Naive B cell (primary cell): ENCODE measurements at regions not wholly inside any gene's neighbourhood (a gene's known extent, or its start where the extent isn't known, plus 50 kb on each side); places are given as distances from the start of the nearest gene placed in this dataset.
"Not testable (repeated sequence)": the region's sequence is repeated elsewhere in the genome, so short reads cannot be mapped to it uniquely, and the experiment has no call there.

ENCODE experiments used
- ATAC-seq, 2 donors: fragments of 150-1000 bp; cut with Tn5 transposase; 2 replicates each; pipeline ENCODE4 v1.10.0; 2021; ENCODE audit warnings: low read depth in 2 of 2, mild to moderate bottlenecking in 2 of 2, moderate library complexity in 2 of 2
- DNase-seq: peaks from one replicate; pipeline ENCODE4 v3.0.0; 2022
- H3K27ac Mint-ChIP-seq, 6 donors: one replicate each; pipeline ENCODE4 v1.8.0; 2020 to 2022; ENCODE audit warnings: mild to moderate bottlenecking in 6 of 6, mixed read lengths in 6 of 6, moderate library complexity in 5 of 6, inconsistent platforms in 2 of 6
- H3K27me3 Mint-ChIP-seq, 3 donors: one replicate each; pipeline ENCODE4 v1.8.0; 2021 to 2022; ENCODE audit warnings: mixed read lengths in 3 of 3, mild to moderate bottlenecking in 1 of 3
- H3K36me3 Mint-ChIP-seq, 2 donors: one replicate each; pipeline ENCODE4 v1.8.0; 2020 to 2022; ENCODE audit warnings: mixed read lengths in 2 of 2, inconsistent platforms in 1 of 2, mild to moderate bottlenecking in 1 of 2
- H3K4me1 Mint-ChIP-seq, 3 donors: one replicate each; pipeline ENCODE4 v1.8.0; 2020 to 2022; ENCODE audit warnings: mixed read lengths in 3 of 3, inconsistent platforms in 1 of 3, mild to moderate bottlenecking in 1 of 3, moderate library complexity in 1 of 3
- H3K4me3 Mint-ChIP-seq, 8 donors: one replicate each; pipeline ENCODE4 v1.8.0; 2020 to 2022; ENCODE audit warnings: mild to moderate bottlenecking in 8 of 8, mixed read lengths in 8 of 8, moderate library complexity in 8 of 8, inconsistent platforms in 2 of 8
- H3K9me3 Mint-ChIP-seq, 7 donors: one replicate each; pipeline ENCODE4 v1.8.0; 2020 to 2022; ENCODE audit warnings: mixed read lengths in 7 of 7, mild to moderate bottlenecking in 5 of 7, inconsistent platforms in 2 of 7, moderate library complexity in 1 of 7

GRCh38 chr4:132383571-132384199, 765.4 kb upstream of the PCDH10 start:
- no peak overlapping the region for H3K4me3 Mint-ChIP-seq
- ATAC-seq = no peak
- H3K4me1 Mint-ChIP-seq = no peaks in the 10 kb centered on the region
- H3K36me3 Mint-ChIP-seq = no peaks in the 10 kb centered on the region
- no peak for DNase-seq
- no peak overlapping the region for H3K27ac Mint-ChIP-seq
- peaks cover 0 to 7% (median 0%) of the 10 kb centered on the region in 7 donors for H3K9me3 Mint-ChIP-seq
- H3K27me3 Mint-ChIP-seq = no peaks in the 10 kb centered on the region

GRCh38 chr4:132384709-132385108, 764.4 kb upstream of the PCDH10 start:
- Mint-ChIP-seq H3K9me3 (peaks cover 0 to 3% (median 0%) of the 10 kb centered on the region in 7 donors), H3K36me3 (no peaks in the 10 kb centered on the region), H3K27me3 (no peaks in the 10 kb centered on the region), H3K4me1 (no peaks in the 10 kb centered on the region), H3K4me3 (no peak overlapping the region), H3K27ac (no peak overlapping the region)
- DNase-seq = no peak
- no peak for ATAC-seq

- H3K27me3 Mint-ChIP-seq = no peaks in the 10 kb centered on the region
- H3K27ac Mint-ChIP-seq = no peak overlapping the region
- peaks cover 0 to 3% (median 0%) of the 10 kb centered on the region in 7 donors for H3K9me3 Mint-ChIP-seq
- no peak overlapping the region for H3K4me3 Mint-ChIP-seq
- no peaks in the 10 kb centered on the region for H3K36me3 Mint-ChIP-seq
- H3K4me1 Mint-ChIP-seq = no peaks in the 10 kb centered on the region
- DNase-seq (no peak), ATAC-seq (no peak)
These were observed 763.0 kb upstream of the PCDH10 start for GRCh38 chr4:132386130-132386529.

DNA sequence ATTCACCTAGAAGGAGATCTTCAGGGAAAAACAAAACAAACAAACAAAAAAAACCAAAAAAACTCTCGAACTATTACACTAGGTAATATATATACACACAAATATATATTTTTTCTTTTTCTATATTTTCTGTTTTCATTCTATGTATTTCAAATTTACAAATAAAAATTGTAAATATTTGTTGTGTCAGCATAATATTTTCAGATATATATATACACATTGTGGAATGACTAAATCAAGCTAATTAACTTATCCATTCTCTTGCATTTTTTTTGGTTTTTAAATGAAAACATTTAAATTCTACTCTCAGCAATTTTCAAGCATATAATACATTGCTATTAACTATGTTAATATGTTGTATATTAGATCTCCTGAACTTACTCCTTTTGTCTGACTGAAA, 762.0 kb upstream of the PCDH10 start:
- H3K27me3 Mint-ChIP-seq = no peaks in the 10 kb centered on the region
- no peak overlapping the region for H3K4me3 Mint-ChIP-seq
- no peak overlapping the region for H3K27ac Mint-ChIP-seq
- no peak for DNase-seq
- no peaks in the 10 kb centered on the region for H3K36me3 Mint-ChIP-seq
- ATAC-seq = no peak
- H3K4me1 Mint-ChIP-seq = no peaks in the 10 kb centered on the region
- peaks cover 0 to 3% (median 0%) of the 10 kb centered on the region in 7 donors for H3K9me3 Mint-ChIP-seq

DNA sequence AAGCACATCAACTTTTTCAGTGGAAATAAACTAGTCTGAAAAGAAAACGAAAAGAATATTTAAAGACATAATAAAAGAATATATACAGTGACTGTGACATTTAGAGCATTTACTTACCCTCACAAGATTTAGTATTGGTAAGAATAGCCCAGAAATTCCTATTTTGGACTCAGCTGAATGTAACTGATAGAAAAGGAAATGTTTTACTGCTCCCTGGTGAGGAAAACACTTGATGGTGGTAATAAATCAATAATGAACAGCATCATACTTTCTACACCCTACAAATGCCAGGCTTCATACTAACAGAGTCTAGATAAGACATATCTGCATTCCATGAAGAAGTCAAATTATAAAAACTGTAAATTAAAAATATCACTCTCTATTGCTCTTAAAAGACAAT, 753.5 kb upstream of the PCDH10 start:
- no peak for ATAC-seq
- H3K27me3 Mint-ChIP-seq = no peaks in the 10 kb centered on the region
- no peaks in the 10 kb centered on the region for H3K36me3 Mint-ChIP-seq
- H3K4me3 Mint-ChIP-seq = no peak overlapping the region
- no peak for DNase-seq
- no peak overlapping the region for H3K27ac Mint-ChIP-seq
- peaks cover 0 to 8% (median 3%) of the 10 kb centered on the region in 7 donors for H3K9me3 Mint-ChIP-seq
- H3K4me1 Mint-ChIP-seq = no peaks in the 10 kb centered on the region

GRCh38 chr4:132396636-132397035, 752.5 kb upstream of the PCDH10 start:
- ATAC-seq = no peak
- no peak for DNase-seq
- H3K4me3 Mint-ChIP-seq = no peak overlapping the region
- H3K36me3 Mint-ChIP-seq = no peaks in the 10 kb centered on the region
- peaks cover 0 to 9% (median 3%) of the 10 kb centered on the region in 7 donors for H3K9me3 Mint-ChIP-seq
- H3K27ac Mint-ChIP-seq = no peak overlapping the region
- no peaks in the 10 kb centered on the region for H3K4me1 Mint-ChIP-seq
- H3K27me3 Mint-ChIP-seq = no peaks in the 10 kb centered on the region

GRCh38 chr4:132417220-132417619, 731.9 kb upstream of the PCDH10 start:
- no peaks in the 10 kb centered on the region for H3K27me3 Mint-ChIP-seq
- H3K9me3 Mint-ChIP-seq = peaks cover 4 to 32% (median 16%) of the 10 kb centered on the region in 7 donors
- no peaks in the 10 kb centered on the region for H3K4me1 Mint-ChIP-seq
- peaks cover 0 to 8% of the 10 kb centered on the region in 2 donors for H3K36me3 Mint-ChIP-seq
- no peak overlapping the region for H3K4me3 Mint-ChIP-seq
- ATAC-seq (no peak), DNase-seq (no peak)
- H3K27ac Mint-ChIP-seq = no peak overlapping the region

DNA sequence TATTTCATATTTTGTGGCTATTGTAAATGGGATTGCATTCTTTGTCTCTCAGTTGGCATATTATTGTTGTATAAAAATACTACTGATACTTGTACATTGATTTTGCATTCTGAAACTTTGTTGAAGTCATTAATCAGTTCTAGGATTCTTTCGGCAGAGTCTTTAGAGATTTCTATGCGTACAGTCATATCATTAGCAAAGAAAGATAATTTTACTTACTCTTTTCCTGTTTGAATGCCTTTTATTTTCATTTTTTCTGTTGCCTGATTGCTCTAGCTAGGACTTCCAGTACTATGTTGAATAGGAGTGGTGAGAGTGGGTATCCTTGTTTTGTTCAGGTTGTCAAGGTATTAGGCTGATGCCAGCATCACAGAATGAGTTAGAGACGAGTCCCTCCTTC, 722.0 kb upstream of the PCDH10 start:
- H3K27me3 Mint-ChIP-seq = no peaks in the 10 kb centered on the region
- H3K36me3 Mint-ChIP-seq = no peaks in the 10 kb centered on the region

GRCh38 chr4:132437117-132437516, 712.0 kb upstream of the PCDH10 start:
- no peak overlapping the region for H3K27ac Mint-ChIP-seq
- no peak overlapping the region for H3K4me3 Mint-ChIP-seq
- ATAC-seq = no peak
- no peaks in the 10 kb centered on the region for H3K27me3 Mint-ChIP-seq
- H3K9me3 Mint-ChIP-seq = no peaks in the 10 kb centered on the region
- H3K4me1 Mint-ChIP-seq = no peaks in the 10 kb centered on the region
- no peaks in the 10 kb centered on the region for H3K36me3 Mint-ChIP-seq
- DNase-seq = no peak

More for the DNA sequence above, 722.0 kb upstream of the PCDH10 start:
- no peak overlapping the region for H3K4me3 Mint-ChIP-seq
- H3K9me3 Mint-ChIP-seq = peaks cover 0 to 5% (median 3%) of the 10 kb centered on the region in 7 donors
- no peaks in the 10 kb centered on the region for H3K4me1 Mint-ChIP-seq
- ATAC-seq (no peak), DNase-seq (no peak)
- H3K27ac Mint-ChIP-seq = no peak overlapping the region

DNA sequence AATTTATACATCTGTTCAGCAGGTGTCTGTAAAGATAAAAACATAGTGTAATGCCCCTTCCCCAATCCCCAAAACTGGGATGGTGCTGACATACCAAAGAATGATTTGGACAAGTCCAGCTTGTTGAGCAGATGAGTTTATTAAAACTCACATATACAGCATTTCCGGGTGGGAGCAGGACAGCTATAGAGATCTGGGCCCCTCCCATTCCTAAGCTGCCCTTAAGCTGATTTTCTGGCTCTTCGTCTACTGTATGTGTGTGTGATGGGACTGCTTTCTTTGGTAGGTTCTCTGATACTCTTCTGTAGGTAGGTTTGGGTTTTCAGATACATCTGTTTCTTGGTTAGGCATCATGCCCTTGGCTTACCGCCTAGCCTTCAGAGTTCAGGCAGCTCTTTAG, 703.7 kb upstream of the PCDH10 start:
- H3K4me1 Mint-ChIP-seq = no peaks in the 10 kb centered on the region
- no peak overlapping the region for H3K27ac Mint-ChIP-seq
- peaks cover 0 to 5% of the 10 kb centered on the region in 2 donors for H3K36me3 Mint-ChIP-seq
- no peak for DNase-seq
- H3K9me3 Mint-ChIP-seq = peaks cover 3 to 24% (median 13%) of the 10 kb centered on the region in 7 donors
- no peak for ATAC-seq
- H3K4me3 Mint-ChIP-seq = no peak overlapping the region
- H3K27me3 Mint-ChIP-seq = no peaks in the 10 kb centered on the region

- H3K27me3 Mint-ChIP-seq, H3K27ac Mint-ChIP-seq, H3K4me3 Mint-ChIP-seq, DNase-seq, H3K36me3 Mint-ChIP-seq, H3K4me1 Mint-ChIP-seq, ATAC-seq: not testable (repeated sequence)
- peaks cover 0 to 16% (median 7%) of the 10 kb centered on the region in 7 donors for H3K9me3 Mint-ChIP-seq
These were observed 691.1 kb upstream of the PCDH10 start for GRCh38 chr4:132457987-132458386.

DNA sequence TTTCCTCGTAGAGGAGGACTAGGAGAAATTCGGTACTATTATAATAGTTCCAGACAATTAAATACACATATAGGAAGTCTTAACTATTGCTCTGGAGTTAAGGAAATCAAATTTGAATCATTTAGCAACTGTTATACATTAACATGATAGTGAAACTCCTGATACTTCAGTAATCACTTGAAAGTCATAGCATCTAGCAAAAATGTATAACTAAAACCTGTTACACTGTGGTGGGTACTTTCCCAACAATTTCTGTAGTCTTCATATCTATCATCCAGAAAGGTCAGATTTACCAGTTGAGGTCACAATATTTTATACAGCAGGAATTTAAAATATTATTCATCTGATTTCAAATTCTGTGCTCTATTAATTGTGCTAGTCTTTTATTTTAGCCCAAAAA, 669.6 kb upstream of the PCDH10 start:
- Mint-ChIP-seq H3K36me3 (no peaks in the 10 kb centered on the region), H3K27me3 (no peaks in the 10 kb centered on the region), H3K4me3 (no peak overlapping the region), H3K9me3 (peaks cover 0 to 4% (median 0%) of the 10 kb centered on the region in 7 donors), H3K4me1 (no peaks in the 10 kb centered on the region), H3K27ac (no peak overlapping the region)
- ATAC-seq (no peak), DNase-seq (no peak)

DNA sequence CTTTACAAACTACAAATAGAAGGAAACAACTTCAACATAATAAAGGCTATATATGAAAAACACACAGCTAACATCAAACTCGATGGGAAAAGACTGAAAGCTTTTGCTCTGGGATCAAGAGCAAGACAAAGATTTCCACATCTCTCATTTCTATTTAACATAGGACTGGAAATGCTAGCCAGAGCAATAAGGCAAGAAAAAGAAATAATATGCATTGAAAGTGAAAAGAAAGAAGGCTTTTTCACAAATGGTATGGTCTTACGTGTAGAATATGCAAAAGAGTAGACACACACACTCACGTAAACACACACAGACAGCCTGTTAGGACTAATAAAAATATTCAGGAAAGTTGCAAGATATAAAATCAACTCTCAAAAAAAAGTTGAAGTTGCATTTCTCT, 660.5 kb upstream of the PCDH10 start:
- ATAC-seq (no peak), DNase-seq (no peak)
- Mint-ChIP-seq H3K4me3 (no peak overlapping the region), H3K27ac (no peak overlapping the region), H3K27me3 (no peaks in the 10 kb centered on the region), H3K36me3 (no peaks in the 10 kb centered on the region), H3K9me3 (peaks cover 3 to 24% (median 5%) of the 10 kb centered on the region in 7 donors), H3K4me1 (no peaks in the 10 kb centered on the region)

- no peak overlapping the region for H3K27ac Mint-ChIP-seq
These were observed 655.6 kb upstream of the PCDH10 start for GRCh38 chr4:132493476-132493875.

More at GRCh38 chr4:132493476-132493875, 655.6 kb upstream of the PCDH10 start:
- no peaks in the 10 kb centered on the region for H3K27me3 Mint-ChIP-seq
- no peaks in the 10 kb centered on the region for H3K4me1 Mint-ChIP-seq
- ATAC-seq (no peak), DNase-seq (no peak)
- H3K4me3 Mint-ChIP-seq = no peak overlapping the region
- H3K9me3 Mint-ChIP-seq = peaks cover 0 to 12% (median 3%) of the 10 kb centered on the region in 7 donors
- no peaks in the 10 kb centered on the region for H3K36me3 Mint-ChIP-seq
